Spleen (tissue), 11 donors: ENCODE measurements at regions not wholly inside any gene's neighbourhood (a gene's known extent, or its start where the extent isn't known, plus 50 kb on each side); places are given as distances from the start of the nearest gene placed in this dataset.

Experiments
- DNase-seq: peaks from one replicate; pipeline ENCODE4 v3.0.0-alpha.2; 2020
- H3K27ac ChIP-seq, 8 donors: fragments of 200-600 bp; sonication (generic) in 7 of 8; 1 replicate in 4 of 8; 2 replicates in 4 of 8; pipeline versions ENCODE4 v1.5.0 to v1.8.0; 2016 to 2021; ENCODE audit warnings: inconsistent platforms in 4 of 8, mild to moderate bottlenecking in 4 of 8, moderate library complexity in 1 of 8
- H3K27me3 ChIP-seq, 7 donors: fragments of 200-600 bp; sonication (generic) in 6 of 7; replicated peaks in 1 of 7; 1 replicate in 4 of 7; 2 replicates in 3 of 7; pipeline versions ENCODE4 v1.5.0 to v1.8.0; 2016 to 2021; ENCODE audit warnings: inconsistent platforms in 3 of 7, mild to moderate bottlenecking in 1 of 7
- H3K36me3 ChIP-seq, 6 donors: fragments of 200-600 bp; sonication (generic) in 5 of 6; 1 replicate in 4 of 6; 2 replicates in 2 of 6; pipeline versions ENCODE4 v1.5.0 to v1.8.0; 2016 to 2021; ENCODE audit warnings: inconsistent platforms in 2 of 6
- H3K4me1 ChIP-seq, 6 donors: fragments of 200-600 bp; sonication (generic) in 5 of 6; 1 replicate in 3 of 6; 2 replicates in 3 of 6; pipeline versions ENCODE4 v1.5.0 to v1.8.0; 2016 to 2021; ENCODE audit warnings: inconsistent platforms in 3 of 6
- H3K4me3 ChIP-seq, 8 donors: fragments of 200-600 bp; sonication (generic) in 7 of 8; 1 replicate in 4 of 8; 2 replicates in 4 of 8; pipeline versions ENCODE4 v1.5.0 to v1.8.0; 2016 to 2021; ENCODE audit warnings: inconsistent platforms in 4 of 8, mild to moderate bottlenecking in 4 of 8, moderate library complexity in 2 of 8
- H3K9me3 ChIP-seq, 8 donors: fragments of 200-600 bp; sonication (generic) in 7 of 8; 1 replicate in 4 of 8; 2 replicates in 4 of 8; pipeline versions ENCODE4 v1.5.0 to v1.8.0; 2016 to 2021; ENCODE audit warnings: inconsistent platforms in 4 of 8
- CTCF ChIP-seq, 11 experiments: fragments of 200-600 bp in 7 of 11; fragments of 450-650 bp in 4 of 11; sonication (generic) in 4 of 11; IDR thresholded peaks in 8 of 11; conservative IDR thresholded peaks in 3 of 11; 1 replicate in 7 of 11; 2 replicates in 4 of 11; pipeline versions ENCODE4 v1.4.0 to v1.8.0; 2016 to 2021; ENCODE audit warnings: antibody characterized with exemption in 11 of 11, inconsistent platforms in 4 of 11, mild to moderate bottlenecking in 1 of 11
- POLR2A ChIP-seq, 3 donors: fragments of 450-650 bp; IDR thresholded peaks; one replicate each; pipeline ENCODE4 v1.5.1; 2017; ENCODE audit warnings: antibody characterized with exemption in 3 of 3, mild to moderate bottlenecking in 1 of 3
- POLR2AphosphoS5 ChIP-seq, 3 donors: sonication (generic); formaldehyde crosslinking; IDR thresholded peaks; one replicate each; pipeline ENCODE4 v1.5.1; 2017; ENCODE audit warnings: antibody characterized with exemption in 3 of 3
- WGBS, 5 donors: extraction: QIAGEN DNeasy Blood & Tissue Kit in 3 of 5; methylation state at CpG; one replicate each; pipeline versions ENCODE4 v1.1.5 to v1.1.7; 2013 to 2018; 5-methylcytosine and 5-hydroxymethylcytosine counted together
- intact Hi-C: fragments of 100-400 bp; cut with DNase I; formaldehyde crosslinking; loops from one replicate; pipeline ENCODE4 v1.15.0; 2023; ENCODE audit warnings: low total_unique reads
- donor health status: healthy with polysubstance abuse.
- donor health status: DM: no; HTN: no; CAD: no; lungs with moderate emphysema.
- donor health status: DM: no; HTN: no; CAD: no.
- donor health status: Bipolar disorder and iron deficiency.
- donor health status: healthy.
- donor health status: DM: no; HTN: no; CAD: no.
- donor health status: DM: yes; HTN: yes; CAD: no.

DNA sequence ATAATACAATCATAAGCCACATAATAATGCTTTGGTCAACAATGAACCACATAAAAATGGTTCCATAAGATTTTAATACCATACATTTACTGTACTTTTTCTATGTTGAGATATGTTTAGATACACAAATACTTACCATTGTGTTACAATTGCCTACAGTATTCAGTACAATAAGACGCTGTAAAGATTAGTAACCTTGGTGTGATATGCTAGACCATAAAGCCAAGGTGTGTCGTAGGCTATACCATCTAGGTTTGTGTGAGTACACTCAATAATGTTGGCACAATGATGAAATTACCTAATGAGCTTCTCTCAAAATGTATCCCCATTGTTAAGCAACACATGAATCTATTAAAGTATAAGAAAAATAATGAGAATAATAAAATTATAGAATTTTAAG, 662.3 kb downstream of the SATB2 start:
- Histone ChIP-seq H3K36me3 (no peaks in the 10 kb centered on the region), H3K9me3 (peaks cover 0 to 6% (median 0%) of the 10 kb centered on the region in 8 donors), H3K27ac (no peak overlapping the region), H3K4me3 (no peak overlapping the region), H3K4me1 (no peaks in the 10 kb centered on the region), H3K27me3 (no peaks in the 10 kb centered on the region)
- DNase-seq = no peak
- TF ChIP-seq CTCF (IDR thresholded peaks at IDR 0.05 in 8 of 11, conservative IDR thresholded peaks at IDR 0.05 in 3 of 11) (no peak), POLR2A (IDR thresholded peaks at IDR 0.05) (no peak), POLR2AphosphoS5 (IDR thresholded peaks at IDR 0.05) (no peak)
- WGBS, 5 donors = 82 to 92% (median 87%) methylated on average over 2 of the region's 2 CpGs
- intact Hi-C loops = no loop called here

DNA sequence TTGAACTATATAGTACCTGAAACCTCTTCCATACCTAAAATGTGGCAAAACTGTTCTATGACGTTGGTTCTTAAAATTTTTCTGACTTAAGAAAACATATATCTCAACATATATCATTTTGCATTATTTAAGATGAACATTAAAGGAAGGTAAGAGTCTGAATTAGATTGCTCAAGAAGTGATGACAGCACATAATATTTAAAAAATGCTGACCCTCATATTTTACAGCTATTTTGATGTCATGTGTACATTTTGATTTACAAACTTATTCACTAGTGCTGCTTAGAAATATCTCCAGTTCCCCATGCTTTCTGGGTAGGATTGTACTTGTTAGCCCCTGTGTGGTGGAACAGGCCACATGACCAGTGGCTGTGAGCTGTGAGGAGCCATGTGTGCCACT, 666.1 kb downstream of the SATB2 start:
- intact Hi-C loops = no loop called here
- Histone ChIP-seq H3K4me3 (no peak overlapping the region), H3K27ac (no peak overlapping the region), H3K27me3 (no peaks in the 10 kb centered on the region), H3K9me3 (no peaks in the 10 kb centered on the region), H3K4me1 (no peaks in the 10 kb centered on the region), H3K36me3 (no peaks in the 10 kb centered on the region)
- whole genome bisulfite sequencing, 5 donors = 0% methylated on average over 1 of the region's 1 CpG
- no peak for DNase-seq
- TF ChIP-seq CTCF (IDR thresholded peaks at IDR 0.05 in 8 of 11, conservative IDR thresholded peaks at IDR 0.05 in 3 of 11) (no peak), POLR2A (IDR thresholded peaks at IDR 0.05) (no peak), POLR2AphosphoS5 (IDR thresholded peaks at IDR 0.05) (no peak)

GRCh38 chr2:198788676-198789075, 669.1 kb downstream of the SATB2 start:
- whole genome bisulfite sequencing, 5 donors = 19 to 36% (median 26%) methylated on average over 2 of the region's 2 CpGs
- DNase-seq = no peak
- TF ChIP-seq POLR2A (IDR thresholded peaks at IDR 0.05) = no peak
- TF ChIP-seq CTCF (IDR thresholded peaks at IDR 0.05 in 8 of 11, conservative IDR thresholded peaks at IDR 0.05 in 3 of 11) = no peak
- TF ChIP-seq POLR2AphosphoS5 (IDR thresholded peaks at IDR 0.05) = no peak
- no peak overlapping the region for H3K4me3 ChIP-seq
- H3K36me3 ChIP-seq = no peaks in the 10 kb centered on the region
- H3K27me3 ChIP-seq = no peaks in the 10 kb centered on the region
- H3K4me1 ChIP-seq = no peaks in the 10 kb centered on the region
- H3K27ac ChIP-seq = no peak overlapping the region
- peaks cover 0 to 8% (median 0%) of the 10 kb centered on the region in 8 donors for H3K9me3 ChIP-seq
- intact Hi-C loops = no loop called here

GRCh38 chr2:198782734-198783133, 675.0 kb downstream of the SATB2 start:
- no peak for DNase-seq
- Histone ChIP-seq H3K4me1 (no peaks in the 10 kb centered on the region), H3K27ac (no peak overlapping the region), H3K9me3 (peaks cover 0 to 8% (median 0%) of the 10 kb centered on the region in 8 donors), H3K36me3 (no peaks in the 10 kb centered on the region), H3K27me3 (no peaks in the 10 kb centered on the region), H3K4me3 (no peak overlapping the region)
- 69 to 85% (median 73%) methylated on average over 3 of the region's 3 CpGs for WGBS, 5 donors
- TF ChIP-seq POLR2AphosphoS5 (IDR thresholded peaks at IDR 0.05) = no peak
- no peak for TF ChIP-seq POLR2A (IDR thresholded peaks at IDR 0.05)
- no peak for TF ChIP-seq CTCF (IDR thresholded peaks at IDR 0.05 in 8 of 11, conservative IDR thresholded peaks at IDR 0.05 in 3 of 11)
- intact Hi-C loops = no loop called here
